ENCODE measurements at regions not wholly inside any gene's neighbourhood (a gene's known extent, or its start where the extent isn't known, plus 50 kb on each side); places are given as distances from the start of the nearest gene placed in this dataset.

GRCh38 chr4:12555011-12555410 is 929.1 kb downstream of the RAB28 start (continued):
- TF ChIP-seq NANOG (IDR thresholded peaks at IDR 0.05; ENCODE audit: borderline replicate concordance) (no peak), JUNB (IDR thresholded peaks at IDR 0.05; ENCODE audit: unreplicated experiment) (no peak), ZNF114 (CRISPR knock-in tag; IDR thresholded peaks at IDR 0.05) (no peak), POLR2AphosphoS5 (IDR thresholded peaks at IDR 0.05; ENCODE audit: low read depth) (no peak)
- TF ChIP-seq, protein P1, sequence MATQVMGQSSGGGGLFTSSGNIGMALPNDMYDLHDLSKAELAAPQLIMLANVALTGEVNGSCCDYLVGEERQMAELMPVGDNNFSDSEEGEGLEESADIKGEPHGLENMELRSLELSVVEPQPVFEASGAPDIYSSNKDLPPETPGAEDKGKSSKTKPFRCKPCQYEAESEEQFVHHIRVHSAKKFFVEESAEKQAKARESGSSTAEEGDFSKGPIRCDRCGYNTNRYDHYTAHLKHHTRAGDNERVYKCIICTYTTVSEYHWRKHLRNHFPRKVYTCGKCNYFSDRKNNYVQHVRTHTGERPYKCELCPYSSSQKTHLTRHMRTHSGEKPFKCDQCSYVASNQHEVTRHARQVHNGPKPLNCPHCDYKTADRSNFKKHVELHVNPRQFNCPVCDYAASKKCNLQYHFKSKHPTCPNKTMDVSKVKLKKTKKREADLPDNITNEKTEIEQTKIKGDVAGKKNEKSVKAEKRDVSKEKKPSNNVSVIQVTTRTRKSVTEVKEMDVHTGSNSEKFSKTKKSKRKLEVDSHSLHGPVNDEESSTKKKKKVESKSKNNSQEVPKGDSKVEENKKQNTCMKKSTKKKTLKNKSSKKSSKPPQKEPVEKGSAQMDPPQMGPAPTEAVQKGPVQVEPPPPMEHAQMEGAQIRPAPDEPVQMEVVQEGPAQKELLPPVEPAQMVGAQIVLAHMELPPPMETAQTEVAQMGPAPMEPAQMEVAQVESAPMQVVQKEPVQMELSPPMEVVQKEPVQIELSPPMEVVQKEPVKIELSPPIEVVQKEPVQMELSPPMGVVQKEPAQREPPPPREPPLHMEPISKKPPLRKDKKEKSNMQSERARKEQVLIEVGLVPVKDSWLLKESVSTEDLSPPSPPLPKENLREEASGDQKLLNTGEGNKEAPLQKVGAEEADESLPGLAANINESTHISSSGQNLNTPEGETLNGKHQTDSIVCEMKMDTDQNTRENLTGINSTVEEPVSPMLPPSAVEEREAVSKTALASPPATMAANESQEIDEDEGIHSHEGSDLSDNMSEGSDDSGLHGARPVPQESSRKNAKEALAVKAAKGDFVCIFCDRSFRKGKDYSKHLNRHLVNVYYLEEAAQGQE (IDR thresholded peaks at IDR 0.05; ENCODE audit: unreplicated experiment): no peak
- TF ChIP-seq, protein P2, sequence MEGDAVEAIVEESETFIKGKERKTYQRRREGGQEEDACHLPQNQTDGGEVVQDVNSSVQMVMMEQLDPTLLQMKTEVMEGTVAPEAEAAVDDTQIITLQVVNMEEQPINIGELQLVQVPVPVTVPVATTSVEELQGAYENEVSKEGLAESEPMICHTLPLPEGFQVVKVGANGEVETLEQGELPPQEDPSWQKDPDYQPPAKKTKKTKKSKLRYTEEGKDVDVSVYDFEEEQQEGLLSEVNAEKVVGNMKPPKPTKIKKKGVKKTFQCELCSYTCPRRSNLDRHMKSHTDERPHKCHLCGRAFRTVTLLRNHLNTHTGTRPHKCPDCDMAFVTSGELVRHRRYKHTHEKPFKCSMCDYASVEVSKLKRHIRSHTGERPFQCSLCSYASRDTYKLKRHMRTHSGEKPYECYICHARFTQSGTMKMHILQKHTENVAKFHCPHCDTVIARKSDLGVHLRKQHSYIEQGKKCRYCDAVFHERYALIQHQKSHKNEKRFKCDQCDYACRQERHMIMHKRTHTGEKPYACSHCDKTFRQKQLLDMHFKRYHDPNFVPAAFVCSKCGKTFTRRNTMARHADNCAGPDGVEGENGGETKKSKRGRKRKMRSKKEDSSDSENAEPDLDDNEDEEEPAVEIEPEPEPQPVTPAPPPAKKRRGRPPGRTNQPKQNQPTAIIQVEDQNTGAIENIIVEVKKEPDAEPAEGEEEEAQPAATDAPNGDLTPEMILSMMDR (conservative IDR thresholded peaks at IDR 0.05; ENCODE audit: low read depth in 2 of 2): no peak

GRCh38 chr4:12548678-12549077 is 935.5 kb downstream of the RAB28 start:
- H3K27me3 ChIP-seq (ENCODE audit: insufficient read depth): no peaks in the 10 kb centered on the region
- no peak overlapping the region for H2AFZ ChIP-seq
- TF ChIP-seq NANOG (IDR thresholded peaks at IDR 0.05; ENCODE audit: borderline replicate concordance) (no peak), STAT1 (IDR thresholded peaks at IDR 0.05; ENCODE audit: unreplicated experiment) (no peak), EZH2phosphoT487 (IDR thresholded peaks at IDR 0.05; ENCODE audit: unreplicated experiment) (no peak)
- H3F3A ChIP-seq (replicated peaks; ENCODE audit: low read depth): no peaks in the 10 kb centered on the region
- no peak overlapping the region for H3K4me2 ChIP-seq
- Mint-ChIP-seq H3K4me1 (peaks cover 8% of the 10 kb centered on the region; the same call in 2 of the 3 replicates), H3K36me3 (ENCODE audit: low read depth) (no peaks in the 10 kb centered on the region), H3K9me3 (no peaks in the 10 kb centered on the region; the same call in 2 of the 3 replicates), H3K27me3 (ENCODE audit: insufficient read depth, low read depth, poor library complexity) (no peaks in the 10 kb centered on the region), H3K27ac (no peak overlapping the region), H3K4me3 (no peak overlapping the region)
- ATAC-seq (no peak), DNase-seq (ENCODE audit: low spot score) (no peak)
- no peak overlapping the region for H3K27ac ChIP-seq (ENCODE audit: low read depth)
- peaks cover 6% of the 10 kb centered on the region; the same call in 1 of the 2 replicates for H3K9me2 ChIP-seq (ENCODE audit: insufficient read depth)
- no peaks in the 10 kb centered on the region for H3K79me2 ChIP-seq (replicated peaks; ENCODE audit: insufficient read depth)
- H3K36me3 ChIP-seq (ENCODE audit: insufficient read depth): no peaks in the 10 kb centered on the region
- H3K4me1 ChIP-seq (ENCODE audit: insufficient read depth): peaks cover 4% of the 10 kb centered on the region; the same call in 1 of the 2 replicates
- H4K20me1 ChIP-seq (replicated peaks; ENCODE audit: insufficient read depth): no peaks in the 10 kb centered on the region
- no peak overlapping the region for H3K4me3 ChIP-seq

- Histone ChIP-seq H3K27ac (ENCODE audit: low read depth) (no peak overlapping the region), H4K20me1 (replicated peaks; ENCODE audit: insufficient read depth) (no peaks in the 10 kb centered on the region), H3K9me2 (ENCODE audit: insufficient read depth) (peaks cover 6% of the 10 kb centered on the region; the same call in 1 of the 2 replicates), H3K27me3 (ENCODE audit: insufficient read depth) (no peaks in the 10 kb centered on the region), H2AFZ (no peak overlapping the region), H3K4me2 (no peak overlapping the region), H3K79me2 (replicated peaks; ENCODE audit: insufficient read depth) (no peaks in the 10 kb centered on the region), H3K4me3 (no peak overlapping the region), H3K4me1 (ENCODE audit: insufficient read depth) (peaks cover 4% of the 10 kb centered on the region; the same call in 1 of the 2 replicates), H3F3A (replicated peaks; ENCODE audit: low read depth) (no peaks in the 10 kb centered on the region), H3K36me3 (ENCODE audit: insufficient read depth) (no peaks in the 10 kb centered on the region)
- Mint-ChIP-seq H3K4me3 (no peak overlapping the region), H3K9me3 (no peaks in the 10 kb centered on the region; the same call in 2 of the 3 replicates), H3K27me3 (ENCODE audit: insufficient read depth, low read depth, poor library complexity) (no peaks in the 10 kb centered on the region), H3K4me1 (peaks cover 12% of the 10 kb centered on the region; the same call in 2 of the 3 replicates), H3K36me3 (ENCODE audit: low read depth) (no peaks in the 10 kb centered on the region), H3K27ac (no peak overlapping the region)
- ATAC-seq: no peak
- no peak for DNase-seq (ENCODE audit: low spot score)
- TF ChIP-seq ZNF331 (CRISPR knock-in tag; IDR thresholded peaks at IDR 0.05; ENCODE audit: low read depth) (no peak), POLR2AphosphoS5 (IDR thresholded peaks at IDR 0.05; ENCODE audit: low read depth) (no peak), ZNF114 (CRISPR knock-in tag; IDR thresholded peaks at IDR 0.05) (no peak), EZH2 (IDR thresholded peaks at IDR 0.05; ENCODE audit: low read depth, unreplicated experiment) (no peak), EZH2phosphoT487 (IDR thresholded peaks at IDR 0.05; ENCODE audit: unreplicated experiment) (no peak), NANOG (IDR thresholded peaks at IDR 0.05; ENCODE audit: borderline replicate concordance) (no peak), STAT1 (IDR thresholded peaks at IDR 0.05; ENCODE audit: unreplicated experiment) (no peak)
- TF ChIP-seq, protein P2 (conservative IDR thresholded peaks at IDR 0.05; ENCODE audit: low read depth in 2 of 2): no peak
- TF ChIP-seq, protein P1 (IDR thresholded peaks at IDR 0.05; ENCODE audit: unreplicated experiment): no peak
Measured at GRCh38 chr4:12545812-12546211, 938.3 kb downstream of the RAB28 start.
